GM19324 (cell line): ENCODE measurements at regions not wholly inside any gene's neighbourhood (a gene's known extent, or its start where the extent isn't known, plus 50 kb on each side); places are given as distances from the start of the nearest gene placed in this dataset.

Experiments used
- ATAC-seq: cut with Tn5 transposase; IDR thresholded peaks from one replicate; pipeline ENCODE4 v1.9.1; 2021; ENCODE audit warnings: mild to moderate bottlenecking, moderate library complexity; ENCODE audit not compliant: unreplicated experiment, low FRiP score

- ATAC-seq = no peak
Observed at GRCh38 chr12:88633312-88633711, 53.0 kb upstream of the KITLG start.

- ATAC-seq = no peak
Observed at GRCh38 chr12:88630561-88630960, 50.3 kb upstream of the KITLG start.
